ENCODE measurements at regions not wholly inside any gene's neighbourhood (a gene's known extent, or its start where the extent isn't known, plus 50 kb on each side); places are given as distances from the start of the nearest gene placed in this dataset.

DNA sequence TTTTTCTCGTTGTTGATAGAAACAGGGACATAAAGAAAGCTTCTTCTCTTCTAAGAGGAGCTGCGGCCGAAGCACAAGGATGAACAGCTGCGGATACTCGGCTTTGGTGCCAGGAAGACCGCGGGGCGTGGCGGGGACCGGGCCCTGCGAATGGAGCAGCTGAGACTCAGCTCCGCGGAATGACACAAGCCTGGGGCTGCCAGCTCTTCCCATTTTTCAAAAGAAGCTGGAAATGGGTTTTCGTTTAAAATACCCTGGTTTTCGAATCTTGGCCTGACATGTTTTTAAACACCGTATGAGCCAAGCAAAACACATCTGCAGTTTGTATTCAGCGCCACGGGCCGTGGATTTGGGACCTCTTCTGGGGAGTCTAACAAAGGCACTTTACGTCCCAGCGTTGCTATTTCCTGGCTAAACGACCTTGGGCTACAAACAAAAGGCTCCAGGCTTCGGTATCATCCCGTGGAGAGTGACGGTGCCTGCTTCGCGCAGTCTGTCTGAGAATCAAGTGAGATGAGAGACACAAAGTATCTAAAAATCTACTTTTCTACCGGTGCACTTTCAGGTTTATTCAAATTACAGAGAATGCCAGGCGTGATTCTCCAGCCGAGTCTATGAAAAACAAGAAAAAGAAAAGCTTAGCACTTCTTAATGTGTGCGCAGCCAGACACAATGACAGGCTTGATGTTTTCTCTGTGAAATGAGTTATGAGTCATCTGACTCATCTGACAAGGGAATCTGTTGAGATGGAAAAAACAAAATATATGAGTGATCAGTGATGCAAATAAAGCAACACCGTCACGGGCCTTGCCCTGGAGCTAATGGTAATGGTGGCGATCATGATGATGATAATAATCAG, 114.0 kb upstream of the TMEM132D start:
- no peak for DNase-seq

DNA sequence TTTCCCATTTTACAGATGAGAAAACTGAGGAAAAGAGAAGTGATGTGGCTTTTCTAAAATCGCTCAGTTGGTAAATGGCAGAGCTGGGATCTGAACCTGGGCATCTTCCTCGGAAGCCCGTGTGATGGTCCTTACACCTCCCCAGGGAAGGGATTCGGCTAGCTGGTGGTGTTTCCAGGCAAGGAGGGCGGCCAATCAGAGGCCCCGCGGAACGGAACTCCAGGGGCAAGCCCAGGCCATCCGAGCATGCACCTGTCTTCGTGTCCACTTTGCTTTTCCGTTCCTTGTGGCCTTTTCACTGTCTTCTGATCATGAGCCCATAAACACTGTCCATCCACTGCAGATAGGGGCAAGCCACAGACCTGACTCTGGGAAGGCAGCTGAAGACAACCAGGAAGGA, 114.8 kb upstream of the TMEM132D start:
- no peak for DNase-seq

DNA sequence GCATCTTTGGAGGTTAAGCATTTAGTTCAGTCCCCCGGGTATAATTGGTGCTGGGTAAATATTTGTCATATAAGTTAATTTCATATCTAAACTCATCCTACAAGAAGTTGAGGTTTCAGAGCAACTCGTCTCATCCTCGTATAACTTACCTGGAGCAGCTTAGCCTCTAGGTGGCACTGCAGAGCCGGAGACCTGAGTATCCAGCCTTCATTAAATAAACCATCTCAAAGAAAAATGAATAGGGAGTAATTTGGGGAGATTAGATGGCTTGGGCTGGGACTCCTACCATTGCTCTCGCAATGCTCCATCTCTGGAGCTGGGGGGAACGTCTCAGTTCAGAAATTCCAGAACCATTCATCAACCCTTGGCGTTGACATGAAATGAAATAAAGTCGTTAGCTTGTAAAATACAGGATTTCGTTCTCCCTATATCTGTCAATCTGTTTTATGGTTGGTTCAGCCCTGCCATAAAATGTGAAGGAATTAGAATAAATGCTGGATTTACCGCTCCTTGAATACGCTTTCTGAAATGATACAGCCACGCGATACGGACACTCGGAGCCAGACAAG, 122.9 kb upstream of the TMEM132D start:
- DNase-seq = peak; percentile 4

DNA sequence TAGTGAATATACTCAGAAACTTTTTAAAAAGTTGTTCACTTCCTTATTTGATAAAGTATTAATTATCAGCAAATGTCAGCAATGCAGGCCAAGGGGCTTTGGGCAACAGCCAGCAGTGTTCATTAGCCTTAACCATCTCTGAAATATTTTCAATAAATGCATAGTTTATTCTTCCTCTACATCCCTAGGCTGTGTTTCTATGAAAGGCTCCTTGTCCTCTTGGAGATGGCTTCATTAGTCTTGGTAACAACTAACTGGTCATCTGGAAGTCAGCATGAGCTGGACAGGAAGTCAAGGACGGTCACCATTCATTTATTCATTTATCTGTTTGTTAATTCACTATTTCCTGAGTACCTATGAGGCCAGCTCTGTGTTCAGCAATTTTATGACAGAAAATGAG, 124.0 kb upstream of the TMEM132D start:
- no peak for DNase-seq

DNA sequence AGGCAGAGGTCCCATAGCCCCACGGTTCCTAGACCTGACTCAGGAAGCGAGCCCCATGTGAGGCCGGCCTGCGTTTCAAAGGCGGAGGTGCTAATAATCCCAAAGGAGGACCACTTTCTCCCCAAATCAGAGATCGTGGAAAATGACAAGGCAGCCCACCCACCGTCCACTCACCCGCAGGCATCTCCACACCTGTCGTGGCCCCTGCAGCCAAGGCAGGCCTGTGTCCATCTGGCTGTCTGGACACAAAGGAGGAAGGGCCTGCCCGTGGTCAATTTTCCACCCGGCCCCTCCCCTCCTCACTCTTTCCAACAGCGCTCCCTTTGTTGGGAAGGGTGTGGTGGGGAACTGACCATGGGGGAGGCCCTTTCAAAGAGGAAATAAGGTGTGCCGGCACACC, 125.3 kb upstream of the TMEM132D start:
- no peak for DNase-seq

DNA sequence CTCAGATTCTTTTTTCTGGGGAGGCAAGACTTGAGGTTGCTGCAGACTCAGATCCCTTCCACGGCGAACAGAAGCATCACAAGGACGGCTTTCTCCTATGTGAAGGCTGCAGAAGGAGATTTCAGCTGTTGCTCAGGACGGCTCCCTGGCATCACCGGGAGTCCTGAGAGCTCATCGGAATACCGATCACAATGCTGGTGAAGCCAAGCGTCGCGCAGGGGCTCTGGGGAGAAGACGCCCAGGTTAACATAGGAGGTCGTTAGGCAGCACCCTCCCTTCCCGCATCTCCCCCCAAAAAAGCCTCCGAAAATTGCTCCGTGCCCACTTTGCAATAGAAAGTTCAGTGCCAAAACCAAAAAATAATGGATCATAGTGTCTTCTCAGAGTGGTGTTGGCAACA, 127.2 kb upstream of the TMEM132D start:
- DNase-seq = no peak

DNA sequence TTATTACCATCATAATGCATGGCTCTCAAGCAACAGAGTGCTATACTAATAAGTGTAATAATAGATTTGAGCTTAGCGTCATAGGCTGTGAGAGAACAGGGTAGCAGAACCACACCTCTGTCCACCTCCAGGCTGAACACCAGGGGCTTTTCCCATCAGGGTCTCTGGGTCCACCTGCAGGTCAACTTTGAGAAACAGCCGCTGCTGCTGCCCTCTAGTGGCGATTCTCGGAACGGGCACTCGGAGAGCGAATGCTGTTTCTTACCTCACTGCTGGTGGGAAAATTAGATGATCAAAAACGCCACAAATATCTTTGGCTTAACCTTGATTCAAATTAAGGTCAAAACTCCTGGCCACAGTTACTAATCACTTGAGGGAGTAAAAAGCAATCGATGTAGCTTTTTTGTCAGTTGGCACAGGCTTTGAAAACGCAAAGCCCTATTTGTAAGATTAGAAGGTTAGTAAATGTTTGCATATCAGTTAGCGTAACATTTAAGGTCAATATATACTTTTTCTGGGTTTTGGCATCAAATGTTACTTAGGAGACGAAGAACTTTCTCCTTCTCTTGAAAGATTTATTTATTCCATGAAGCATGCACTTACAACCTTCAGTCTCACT, 127.9 kb upstream of the TMEM132D start:
- DNase-seq = peak; percentile 31

DNA sequence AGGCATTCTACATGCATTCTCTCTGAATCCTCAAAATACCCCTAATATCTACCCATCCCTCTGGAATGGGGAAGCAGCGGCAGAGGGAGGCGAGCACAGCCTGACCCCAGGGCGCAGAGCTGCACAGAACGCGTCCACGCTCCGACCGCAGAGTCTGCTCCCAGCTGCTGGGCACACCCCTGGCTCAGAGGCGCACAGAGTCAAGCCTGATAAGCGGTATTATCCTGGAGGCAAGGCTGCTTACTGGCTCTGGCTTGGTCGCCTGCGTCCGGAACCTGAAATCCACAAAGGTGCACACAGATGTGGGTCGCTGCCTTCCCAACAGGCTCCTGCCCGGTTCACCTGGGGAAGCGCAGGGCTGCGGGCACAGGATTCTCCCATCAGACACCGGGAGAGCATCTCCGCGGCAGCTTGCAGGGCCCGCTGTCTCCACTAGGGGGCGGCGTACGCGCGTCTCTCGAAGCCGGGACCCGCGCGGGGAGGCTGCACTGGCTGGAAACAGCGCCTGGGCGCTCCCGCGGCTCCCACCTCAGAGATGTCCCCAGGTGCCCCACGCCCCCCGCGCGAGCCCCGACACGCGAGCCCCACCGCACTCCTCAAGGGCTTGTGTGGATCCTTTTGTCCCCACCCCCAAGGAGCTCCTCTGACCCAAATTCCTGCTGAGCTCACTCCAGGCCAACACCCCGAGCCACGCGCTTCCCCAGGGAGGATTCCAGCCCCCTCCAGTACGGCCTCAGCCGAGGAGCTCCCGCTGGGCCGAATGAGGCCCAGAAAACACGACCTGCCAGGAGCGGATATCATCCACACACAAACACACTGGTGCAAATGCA, 120.1 kb upstream of the FZD10 start:
- DNase-seq = peak; percentile 3

DNA sequence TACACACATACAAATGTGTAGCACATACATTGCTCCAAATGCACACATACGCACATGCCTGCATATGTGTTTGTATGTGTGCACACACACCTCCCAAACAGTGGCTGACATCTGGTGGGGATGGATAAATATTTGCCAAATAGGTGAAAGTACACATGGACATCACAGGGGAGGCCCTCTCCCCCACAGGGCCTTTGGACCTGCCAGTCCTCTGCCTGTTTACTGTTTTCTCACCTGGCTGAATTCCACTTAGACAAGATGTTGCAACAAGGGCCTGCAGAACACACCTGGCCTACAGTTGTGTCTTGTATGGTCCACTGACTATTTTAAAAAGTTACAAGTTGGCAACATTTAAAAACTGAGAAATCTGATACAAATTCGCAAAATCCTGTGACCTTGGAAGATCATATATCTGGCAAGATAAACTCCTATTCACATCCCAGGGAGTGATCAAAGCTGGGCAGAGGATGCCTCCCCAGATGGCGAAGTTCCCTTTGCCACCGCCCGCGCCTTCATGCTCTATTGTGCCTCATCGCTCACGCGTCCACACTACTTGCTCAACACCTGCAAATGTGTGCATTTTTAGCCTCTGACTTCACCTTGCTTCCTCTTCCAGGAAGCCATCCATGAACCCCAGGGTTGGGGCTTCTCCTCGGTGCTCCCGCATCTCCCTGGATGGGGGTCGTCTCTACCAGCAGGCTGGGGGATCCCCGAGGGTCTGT, 118.4 kb upstream of the FZD10 start:
- DNase-seq = no peak

DNA sequence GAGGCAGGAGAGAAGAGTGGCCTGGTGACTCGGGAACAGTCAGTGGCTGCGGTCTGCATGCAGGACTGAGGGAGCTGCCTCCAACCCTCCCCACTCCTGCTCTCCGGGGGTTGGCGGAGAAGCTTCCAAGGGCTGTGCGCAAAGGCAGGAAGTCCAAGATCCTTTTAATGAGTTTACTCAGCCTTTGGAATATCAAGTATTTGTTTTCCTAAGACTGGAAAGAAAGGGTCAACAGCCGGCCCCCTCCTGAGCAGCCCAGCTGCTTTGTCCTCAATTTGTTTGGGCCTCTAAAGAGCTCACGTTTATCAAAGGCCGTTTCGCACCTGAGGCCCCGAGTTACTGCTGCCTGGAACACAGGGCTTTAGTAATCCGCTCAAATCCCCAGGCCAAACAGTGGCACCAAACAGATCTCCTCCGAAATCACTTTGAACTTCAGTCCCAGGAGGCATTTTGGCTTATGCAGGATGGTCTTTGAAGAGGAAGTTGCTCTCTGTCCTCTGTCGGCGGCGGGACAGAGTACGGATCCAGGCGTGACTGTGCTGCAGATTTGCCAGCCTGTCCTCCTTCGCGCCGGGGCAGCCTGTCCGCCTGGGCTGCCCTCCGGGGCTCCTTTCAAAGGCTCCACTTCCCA, 117.2 kb upstream of the FZD10 start:
- DNase-seq = no peak

DNA sequence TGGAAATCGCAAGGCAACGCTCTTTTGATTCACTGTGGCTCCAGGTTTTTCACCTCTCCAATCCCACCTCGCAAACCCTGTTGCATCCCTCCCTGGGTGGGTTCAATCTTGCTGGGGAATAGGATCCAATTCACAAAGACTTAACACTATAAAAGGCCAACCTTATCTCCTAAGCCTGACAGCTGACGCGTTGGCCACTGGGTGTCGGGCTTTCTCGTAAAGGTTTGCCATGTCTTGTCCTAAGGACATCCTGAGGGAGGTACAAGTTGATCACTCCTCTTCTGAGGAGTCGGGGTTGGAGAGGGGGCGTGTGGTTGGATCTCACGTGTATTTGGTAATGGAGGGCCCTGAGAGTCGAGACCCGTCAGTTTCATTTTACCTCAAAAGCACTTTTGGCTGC, 112.6 kb upstream of the FZD10 start:
- DNase-seq = no peak

DNA sequence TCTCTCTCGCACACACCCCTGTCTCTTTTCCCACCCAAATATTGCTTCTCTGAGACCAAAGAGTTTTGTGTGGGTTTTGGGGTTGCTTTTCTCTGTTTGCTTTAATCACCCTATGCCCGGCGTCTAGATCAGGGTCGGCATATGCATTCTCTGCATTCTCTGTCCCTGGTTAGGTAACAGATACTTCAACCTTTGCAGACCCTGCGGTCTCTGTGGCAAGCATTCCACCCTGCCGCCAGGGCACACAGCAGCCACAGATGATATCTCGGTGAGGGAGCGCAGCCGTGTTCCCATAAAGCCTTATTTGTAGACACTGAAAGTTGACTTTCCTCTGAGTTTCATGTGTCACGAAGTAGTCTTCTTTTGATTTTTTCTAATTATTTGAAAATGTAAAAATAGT, 110.4 kb upstream of the FZD10 start:
- no peak for DNase-seq

DNA sequence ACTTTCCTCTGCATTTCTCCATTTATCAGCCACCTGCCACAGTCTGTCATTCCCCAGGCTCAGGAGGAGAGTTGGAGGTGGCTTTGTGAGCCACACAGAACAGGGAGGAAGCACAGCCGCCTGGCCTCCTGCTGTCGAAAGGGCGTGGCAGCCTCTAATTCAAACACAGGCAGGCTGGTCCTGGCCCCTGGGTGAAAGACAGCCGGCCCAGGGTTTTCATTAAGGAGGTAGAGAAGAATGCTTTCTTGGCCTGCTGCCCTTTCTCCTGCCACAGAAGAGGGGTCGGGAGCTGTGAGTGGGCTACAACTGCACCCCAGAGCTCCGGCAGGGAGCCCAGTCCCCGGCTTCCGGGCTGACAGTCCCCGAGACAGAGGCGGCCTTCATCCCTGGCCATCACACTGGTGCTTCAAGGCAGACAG, 108.6 kb upstream of the FZD10 start:
- DNase-seq = peak; percentile 4

DNA sequence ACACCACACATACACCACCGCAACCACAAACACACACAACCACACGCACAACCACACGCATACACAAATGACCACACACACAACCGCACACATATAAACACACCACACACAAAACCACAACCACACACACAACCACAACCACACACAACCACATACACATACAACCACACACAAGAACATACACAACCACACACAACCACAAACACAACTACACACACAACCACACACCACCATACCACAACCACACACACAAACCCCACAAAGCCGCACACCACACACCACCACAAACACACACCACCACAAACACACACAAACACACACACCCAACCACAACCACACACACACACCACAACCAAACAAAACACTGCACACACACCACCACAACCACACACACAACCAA, 107.5 kb upstream of the FZD10 start:
- DNase-seq = no peak

DNA sequence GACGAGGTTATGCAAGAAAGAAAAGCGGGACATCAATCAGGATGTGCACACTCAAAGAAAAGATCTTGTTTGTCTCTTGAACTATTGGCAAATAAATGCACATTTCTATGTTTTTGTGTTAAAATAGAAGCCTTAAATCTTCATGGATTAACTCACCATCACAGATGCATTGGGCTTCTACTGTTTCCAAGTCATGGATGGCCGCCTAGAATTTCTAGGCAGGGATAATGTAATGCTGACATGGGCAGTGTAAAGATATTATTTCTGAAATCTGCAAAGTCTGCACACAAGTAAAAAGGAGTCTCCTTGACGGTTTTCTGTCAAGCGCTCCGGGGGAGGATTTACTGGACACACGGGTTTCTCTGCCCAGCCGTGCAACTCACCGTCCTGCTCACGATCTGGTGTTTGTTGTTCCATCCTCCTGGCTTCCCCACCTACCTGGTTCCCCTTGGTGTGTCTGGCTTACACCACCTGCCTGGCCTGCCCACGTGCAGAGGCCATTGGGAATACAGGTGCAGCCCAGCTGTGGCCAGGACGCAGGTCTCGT, 103.3 kb upstream of the FZD10 start:
- DNase-seq = no peak

DNA sequence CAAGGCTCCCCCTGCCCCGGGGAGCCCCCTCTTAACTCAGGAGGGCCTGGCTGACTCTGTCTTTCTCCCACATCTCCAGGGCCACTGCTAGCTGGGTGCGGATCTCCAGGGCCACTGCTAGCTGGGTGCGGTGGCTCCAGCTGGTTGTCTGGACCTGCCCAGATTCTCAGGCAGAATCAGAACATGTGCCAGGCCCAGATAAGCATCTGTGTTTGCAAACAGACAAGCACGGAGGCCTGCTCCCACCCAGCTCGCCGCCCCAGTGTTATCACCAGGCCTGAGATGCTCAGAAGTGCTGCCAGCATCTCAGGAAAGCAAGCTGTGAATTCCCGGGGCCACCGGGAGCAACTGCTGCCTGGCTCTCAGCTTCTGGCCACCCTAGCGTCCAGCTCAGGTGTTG, 98.4 kb upstream of the FZD10 start:
- DNase-seq = no peak

DNA sequence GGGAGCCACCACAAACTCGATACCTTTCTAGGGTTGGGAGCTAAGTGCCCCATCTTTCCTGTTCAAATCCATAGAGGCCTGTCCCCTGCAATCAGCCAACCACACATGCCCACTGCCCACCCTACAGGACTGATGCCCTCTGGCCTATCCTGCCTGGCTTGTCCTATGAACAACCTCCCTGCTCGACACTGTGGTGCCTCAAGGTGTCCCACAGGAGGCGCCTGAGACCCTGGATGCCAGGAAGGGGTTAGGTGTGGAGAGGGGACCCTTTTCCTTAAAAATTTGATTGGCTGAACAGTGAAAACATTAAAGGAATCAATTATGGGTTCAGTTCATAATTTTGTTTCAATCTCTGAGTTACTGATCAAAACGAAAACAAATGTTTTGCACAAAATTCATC, 97.3 kb upstream of the FZD10 start:
- no peak for DNase-seq

DNA sequence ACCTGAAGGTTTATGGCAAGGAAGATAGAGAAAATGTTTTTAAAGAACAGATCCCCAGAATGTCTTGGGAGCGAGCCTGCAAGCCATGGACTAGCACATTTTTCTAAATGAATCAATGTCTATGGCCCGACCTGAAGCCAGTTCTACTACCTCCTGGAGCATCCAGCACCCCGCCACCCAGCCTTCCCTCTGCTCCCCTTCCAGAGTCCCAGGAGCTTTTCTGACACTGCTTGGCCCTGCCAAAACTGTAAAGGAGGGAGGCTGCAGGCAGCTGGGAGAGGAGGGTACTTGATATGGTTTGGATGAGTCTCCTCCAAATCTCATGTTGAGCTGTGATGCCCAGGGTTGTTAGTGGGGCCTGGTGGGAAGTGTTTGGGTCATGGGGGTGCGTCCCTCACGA, 95.5 kb upstream of the FZD10 start:
- DNase-seq = no peak

DNA sequence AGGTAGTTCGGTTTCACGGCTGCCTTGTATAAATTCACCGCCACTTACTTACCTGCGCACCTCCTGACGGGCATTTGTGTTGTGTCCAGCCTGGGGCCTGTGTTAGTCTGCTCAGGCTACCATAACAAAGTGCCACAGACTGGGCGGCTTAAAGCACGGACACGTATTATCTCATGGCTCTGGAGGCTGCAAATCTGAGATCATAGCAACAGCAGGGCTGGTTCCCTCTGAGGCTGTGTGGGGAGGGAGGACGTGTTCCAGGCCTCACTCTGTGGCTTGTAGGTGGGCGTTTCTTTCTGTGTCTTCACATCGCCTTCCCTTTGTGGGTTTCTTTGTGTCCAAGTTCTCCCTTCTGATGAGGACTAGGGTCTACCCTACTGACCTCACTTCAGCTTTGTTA, 93.5 kb upstream of the FZD10 start:
- no peak for DNase-seq

DNA sequence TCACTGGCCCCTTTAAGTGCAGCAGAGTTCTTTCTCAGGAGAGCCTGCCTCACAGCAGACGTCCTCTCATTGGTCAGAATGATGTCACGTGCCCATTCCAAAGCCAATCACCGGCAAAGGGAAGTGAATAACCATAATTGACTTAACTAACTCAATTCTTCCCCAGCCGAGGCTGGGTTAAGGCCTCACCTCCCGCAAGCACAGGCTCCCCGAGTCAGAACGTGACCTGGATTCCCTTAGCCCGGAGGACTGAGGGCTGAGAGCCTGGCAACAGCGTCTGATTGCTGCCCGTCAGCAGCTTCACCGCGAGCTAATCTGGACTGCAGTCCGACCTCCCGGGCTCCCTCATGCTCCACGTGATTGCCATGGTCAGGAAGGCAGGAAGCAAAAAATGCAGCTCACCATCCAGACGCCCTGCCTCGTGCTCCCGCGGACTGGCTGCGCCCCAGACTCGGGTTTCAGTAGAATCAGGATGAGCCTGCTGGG, 92.1 kb upstream of the FZD10 start:
- DNase-seq = no peak

DNA sequence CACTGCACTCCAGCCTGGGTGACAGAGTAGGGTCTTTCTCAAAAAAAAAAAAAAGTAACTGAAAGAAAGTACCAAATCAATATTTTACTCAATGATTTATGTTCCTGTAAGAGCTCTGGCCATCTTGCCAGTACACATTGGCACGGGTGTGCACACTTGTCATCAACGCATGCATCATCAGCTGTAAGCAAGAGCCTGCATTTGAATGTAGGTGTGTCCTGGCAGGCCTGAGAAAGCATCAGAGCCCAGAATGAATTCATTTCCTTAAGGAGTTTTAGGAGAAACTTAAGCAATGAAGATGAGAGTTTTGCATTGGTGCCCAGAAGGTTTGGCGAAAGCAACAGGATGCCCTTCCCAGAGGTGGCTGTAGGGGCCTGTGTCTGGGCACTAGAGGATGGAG, 88.5 kb upstream of the FZD10 start:
- no peak for DNase-seq
